ENCODE measurements at regions not wholly inside any gene's neighbourhood (a gene's known extent, or its start where the extent isn't known, plus 50 kb on each side); places are given as distances from the start of the nearest gene placed in this dataset.
"Not testable (repeated sequence)": the region's sequence is repeated elsewhere in the genome, so short reads cannot be mapped to it uniquely, and the experiment has no call there.

DNA sequence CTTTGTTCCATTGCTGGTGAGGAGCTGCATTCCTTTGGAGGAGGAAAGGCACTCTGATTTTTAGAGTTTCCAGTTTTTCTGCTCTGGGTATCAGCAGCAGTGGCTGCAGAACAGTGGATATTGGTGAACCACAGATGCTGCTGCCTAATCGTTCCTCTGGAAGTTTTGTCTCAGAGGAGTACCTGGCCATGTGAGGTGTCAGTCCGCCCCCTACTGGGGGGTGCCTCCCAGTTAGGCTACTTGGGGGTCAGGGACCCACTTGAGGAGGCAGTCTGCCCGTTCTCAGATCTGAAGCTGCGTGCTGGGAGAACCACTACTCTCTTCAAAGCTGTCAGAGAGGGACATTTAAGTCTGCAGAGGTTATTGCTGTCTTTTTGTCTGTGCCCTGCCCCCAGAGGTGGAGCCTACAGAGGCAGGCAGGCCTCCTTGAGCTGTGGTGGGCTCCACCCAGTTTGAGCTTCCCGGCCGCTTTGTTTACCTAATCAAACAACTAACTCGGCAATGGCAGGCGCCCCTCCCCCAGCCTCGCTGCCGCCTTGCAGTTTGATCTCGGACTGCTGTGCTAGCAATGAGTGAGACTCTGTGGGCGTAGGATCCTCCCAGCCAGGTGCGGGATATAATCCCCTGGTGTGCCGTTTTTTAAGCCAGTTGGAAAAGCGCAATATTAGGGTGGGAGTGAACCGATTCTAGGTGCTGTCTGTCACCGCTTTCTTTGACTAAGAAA is 467.3 kb upstream of the TBL1XR1 start:
- H3K27me3 ChIP-seq; H3K4me3 ChIP-seq; H3K9me3 ChIP-seq; H3K36me3 ChIP-seq; DNase-seq; ATAC-seq; H3K4me1 ChIP-seq; intact Hi-C loops (cut with DNase I): not testable (repeated sequence)
- peak overlapping the region in 1 of 2 donors; percentile 57 for H3K27ac ChIP-seq
- TF ChIP-seq, protein P1, sequence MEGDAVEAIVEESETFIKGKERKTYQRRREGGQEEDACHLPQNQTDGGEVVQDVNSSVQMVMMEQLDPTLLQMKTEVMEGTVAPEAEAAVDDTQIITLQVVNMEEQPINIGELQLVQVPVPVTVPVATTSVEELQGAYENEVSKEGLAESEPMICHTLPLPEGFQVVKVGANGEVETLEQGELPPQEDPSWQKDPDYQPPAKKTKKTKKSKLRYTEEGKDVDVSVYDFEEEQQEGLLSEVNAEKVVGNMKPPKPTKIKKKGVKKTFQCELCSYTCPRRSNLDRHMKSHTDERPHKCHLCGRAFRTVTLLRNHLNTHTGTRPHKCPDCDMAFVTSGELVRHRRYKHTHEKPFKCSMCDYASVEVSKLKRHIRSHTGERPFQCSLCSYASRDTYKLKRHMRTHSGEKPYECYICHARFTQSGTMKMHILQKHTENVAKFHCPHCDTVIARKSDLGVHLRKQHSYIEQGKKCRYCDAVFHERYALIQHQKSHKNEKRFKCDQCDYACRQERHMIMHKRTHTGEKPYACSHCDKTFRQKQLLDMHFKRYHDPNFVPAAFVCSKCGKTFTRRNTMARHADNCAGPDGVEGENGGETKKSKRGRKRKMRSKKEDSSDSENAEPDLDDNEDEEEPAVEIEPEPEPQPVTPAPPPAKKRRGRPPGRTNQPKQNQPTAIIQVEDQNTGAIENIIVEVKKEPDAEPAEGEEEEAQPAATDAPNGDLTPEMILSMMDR (IDR thresholded peaks at IDR 0.05) = peak in 1 of 2 donors; percentile 14

DNA sequence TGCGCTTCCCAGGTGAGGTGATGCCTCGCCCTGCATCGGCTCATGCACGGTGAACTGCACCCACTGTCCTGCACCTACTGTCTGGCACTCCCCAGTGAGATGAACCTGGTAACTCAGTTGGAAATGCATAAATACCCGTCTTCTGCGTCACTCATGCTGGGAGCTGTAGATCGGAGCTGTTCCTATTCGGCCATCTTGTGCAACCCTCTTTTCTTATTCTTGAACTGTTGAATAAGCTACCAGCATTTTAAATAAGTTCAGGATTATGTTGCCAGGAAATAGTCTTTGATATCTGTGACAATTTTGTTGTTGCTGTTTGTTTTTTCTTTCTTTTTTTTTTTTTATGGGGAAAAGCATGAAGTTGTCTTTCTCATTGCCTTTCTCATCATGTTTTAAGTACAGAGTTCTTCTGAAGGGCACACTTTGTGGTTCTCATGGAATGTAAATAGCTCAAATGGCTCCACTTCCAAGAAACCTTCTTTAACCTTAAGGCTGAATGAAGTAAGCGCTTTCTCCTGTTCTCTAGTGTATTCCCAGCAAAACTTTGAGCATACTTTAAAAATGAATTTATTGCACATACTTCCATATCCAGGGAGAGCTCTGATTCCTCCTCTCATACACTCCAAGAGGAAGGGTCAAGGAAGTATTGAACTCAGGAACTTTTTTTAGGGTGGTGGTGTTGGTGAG is 468.0 kb upstream of the TBL1XR1 start:
- TF ChIP-seq, protein P1 (IDR thresholded peaks at IDR 0.05) = no peak
- ATAC-seq = peak; percentile 96
- intact Hi-C loops (cut with DNase I) = no loop called here
- Histone ChIP-seq H3K4me1 (no peaks in the 10 kb centered on the region), H3K4me3 (no peak overlapping the region), H3K27ac (peak overlapping the region in 1 of 2 donors; percentile 57), H3K36me3 (no peaks in the 10 kb centered on the region), H3K9me3 (no peaks in the 10 kb centered on the region), H3K27me3 (no peaks in the 10 kb centered on the region)
- DNase-seq = no peak

DNA sequence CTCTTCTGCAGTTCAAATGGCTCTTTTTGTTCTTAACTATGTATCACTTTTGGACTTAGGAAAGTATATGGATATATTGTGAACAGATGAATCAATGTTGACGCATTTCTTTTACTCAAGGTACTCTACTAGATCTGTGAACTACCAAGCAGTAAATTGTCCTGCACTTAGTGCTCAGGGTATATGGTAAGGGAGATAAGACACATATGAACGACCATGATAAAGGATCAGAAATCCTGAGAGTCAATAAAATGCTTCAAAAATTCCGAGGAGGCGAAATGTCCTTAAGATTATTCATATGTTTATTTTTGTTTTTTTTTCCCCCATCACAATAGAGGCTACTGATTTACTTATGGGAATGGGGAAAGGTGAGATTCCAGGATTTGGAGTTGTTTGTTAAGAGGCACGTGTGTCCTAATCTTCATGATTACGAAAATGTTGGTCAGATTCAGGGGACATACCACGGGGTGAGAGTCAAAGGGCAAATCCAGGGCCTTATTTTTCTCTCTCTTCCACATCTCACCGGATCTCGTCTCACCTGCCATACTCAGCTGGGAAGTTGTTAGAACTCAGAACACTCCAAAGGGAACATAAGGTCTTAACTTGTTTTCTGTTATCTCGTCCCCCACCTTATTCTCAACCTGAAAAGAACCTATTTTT is 475.1 kb upstream of the TBL1XR1 start:
- DNase-seq (no peak), ATAC-seq (no peak)
- H3K4me1 ChIP-seq = peaks cover 7 to 9% of the 10 kb centered on the region in 2 donors
- no peak overlapping the region for H3K27ac ChIP-seq
- H3K4me3 ChIP-seq = no peak overlapping the region
- no peaks in the 10 kb centered on the region for H3K27me3 ChIP-seq
- TF ChIP-seq, protein P1 (IDR thresholded peaks at IDR 0.05) = no peak
- H3K36me3 ChIP-seq = no peaks in the 10 kb centered on the region
- intact Hi-C loops (cut with DNase I) = no loop called here
- no peaks in the 10 kb centered on the region for H3K9me3 ChIP-seq

DNA sequence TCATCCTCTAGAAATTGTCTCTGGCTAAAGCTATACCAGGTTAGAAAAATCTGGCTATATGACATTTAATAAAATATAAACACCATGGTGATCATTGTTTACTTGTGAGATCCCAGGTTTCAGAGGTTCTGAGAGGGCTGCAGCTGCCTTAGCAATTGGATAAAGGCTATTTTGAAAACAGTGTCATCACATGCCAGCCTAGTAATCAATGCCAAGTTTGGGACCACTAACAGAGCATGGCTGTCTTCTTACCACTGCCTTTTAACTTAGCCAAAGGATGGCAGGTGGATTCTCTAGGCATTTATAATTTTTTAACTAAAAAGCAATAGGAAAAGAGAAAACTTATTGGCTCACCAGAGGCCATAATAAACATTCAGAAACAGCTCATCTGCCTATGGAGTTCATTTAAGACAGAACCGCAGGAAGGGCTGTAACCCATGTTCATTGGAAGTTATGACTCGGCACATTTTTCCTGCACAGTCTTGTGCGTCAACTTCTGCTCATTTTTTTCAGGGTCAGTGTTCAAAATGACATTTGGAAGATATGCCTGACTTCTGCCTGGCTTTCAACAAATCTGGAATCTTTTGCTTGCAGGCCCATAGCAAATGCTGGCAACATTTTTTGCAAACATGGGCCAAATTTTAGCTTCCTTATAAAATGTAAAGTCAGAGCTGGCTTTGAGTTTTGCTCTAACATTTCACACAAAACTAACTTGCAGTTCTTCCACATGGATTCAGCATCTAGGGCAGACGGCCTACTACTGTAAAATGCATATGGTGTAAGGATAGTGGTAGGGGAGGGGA is 476.0 kb upstream of the TBL1XR1 start:
- TF ChIP-seq, protein P1 (IDR thresholded peaks at IDR 0.05) = no peak
- Histone ChIP-seq H3K4me1 (peaks cover 7 to 9% of the 10 kb centered on the region in 2 donors), H3K9me3 (no peaks in the 10 kb centered on the region), H3K27me3 (no peaks in the 10 kb centered on the region), H3K36me3 (no peaks in the 10 kb centered on the region), H3K27ac (peak overlapping the region in 1 of 2 donors; percentile 59), H3K4me3 (no peak overlapping the region)
- DNase-seq (peak in 2 of 4 donors; percentile 39 to 59), ATAC-seq (peak; percentile 63)
- intact Hi-C loops (cut with DNase I) = no loop called here
